Vagina (tissue), 2 donors: ENCODE measurements at regions not wholly inside any gene's neighbourhood (a gene's known extent, or its start where the extent isn't known, plus 50 kb on each side); places are given as distances from the start of the nearest gene placed in this dataset.

Experiments
- POLR2A ChIP-seq, 2 donors: fragments of 450-650 bp; IDR thresholded peaks; one replicate each; pipeline ENCODE4 v1.6.1; 2017; ENCODE audit warnings: antibody characterized with exemption in 2 of 2, mild to moderate bottlenecking in 2 of 2, moderate library complexity in 2 of 2
- TF ChIP-seq, protein P1 (sequence below), 3 experiments: fragments of 450-650 bp in 2 of 3; fragments of 200-600 bp in 1 of 3; sonication (generic) in 1 of 3; IDR thresholded peaks; one replicate each; pipeline ENCODE4 v1.5.1; 2017 to 2019; ENCODE audit warnings: antibody characterized with exemption in 3 of 3, mild to moderate bottlenecking in 2 of 3, moderate library complexity in 2 of 3

DNA sequence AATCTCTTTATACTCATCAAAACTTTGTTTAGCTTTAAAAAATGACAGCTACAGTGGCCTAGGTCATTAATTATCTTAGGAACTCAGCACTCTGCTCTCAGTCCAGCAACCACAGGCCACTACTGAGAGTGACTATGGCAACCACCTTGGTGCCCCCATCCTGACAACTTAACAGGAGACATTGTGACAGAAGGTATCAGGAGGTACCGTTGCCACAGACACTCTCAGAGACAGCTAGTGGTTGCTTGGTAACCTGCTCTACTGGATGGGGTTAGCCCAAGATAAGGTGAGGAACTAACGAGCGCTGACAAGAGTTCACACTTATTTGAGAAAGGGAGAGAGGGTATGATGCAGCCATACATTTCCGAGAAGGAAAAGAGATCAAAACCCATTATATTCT is 76.1 kb upstream of the TFAP2D start:
- TF ChIP-seq, protein P1, sequence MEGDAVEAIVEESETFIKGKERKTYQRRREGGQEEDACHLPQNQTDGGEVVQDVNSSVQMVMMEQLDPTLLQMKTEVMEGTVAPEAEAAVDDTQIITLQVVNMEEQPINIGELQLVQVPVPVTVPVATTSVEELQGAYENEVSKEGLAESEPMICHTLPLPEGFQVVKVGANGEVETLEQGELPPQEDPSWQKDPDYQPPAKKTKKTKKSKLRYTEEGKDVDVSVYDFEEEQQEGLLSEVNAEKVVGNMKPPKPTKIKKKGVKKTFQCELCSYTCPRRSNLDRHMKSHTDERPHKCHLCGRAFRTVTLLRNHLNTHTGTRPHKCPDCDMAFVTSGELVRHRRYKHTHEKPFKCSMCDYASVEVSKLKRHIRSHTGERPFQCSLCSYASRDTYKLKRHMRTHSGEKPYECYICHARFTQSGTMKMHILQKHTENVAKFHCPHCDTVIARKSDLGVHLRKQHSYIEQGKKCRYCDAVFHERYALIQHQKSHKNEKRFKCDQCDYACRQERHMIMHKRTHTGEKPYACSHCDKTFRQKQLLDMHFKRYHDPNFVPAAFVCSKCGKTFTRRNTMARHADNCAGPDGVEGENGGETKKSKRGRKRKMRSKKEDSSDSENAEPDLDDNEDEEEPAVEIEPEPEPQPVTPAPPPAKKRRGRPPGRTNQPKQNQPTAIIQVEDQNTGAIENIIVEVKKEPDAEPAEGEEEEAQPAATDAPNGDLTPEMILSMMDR (IDR thresholded peaks at IDR 0.05) = no peak
- no peak for TF ChIP-seq POLR2A (IDR thresholded peaks at IDR 0.05)
